ENCODE measurements at regions not wholly inside any gene's neighbourhood (a gene's known extent, or its start where the extent isn't known, plus 50 kb on each side); places are given as distances from the start of the nearest gene placed in this dataset.

DNA sequence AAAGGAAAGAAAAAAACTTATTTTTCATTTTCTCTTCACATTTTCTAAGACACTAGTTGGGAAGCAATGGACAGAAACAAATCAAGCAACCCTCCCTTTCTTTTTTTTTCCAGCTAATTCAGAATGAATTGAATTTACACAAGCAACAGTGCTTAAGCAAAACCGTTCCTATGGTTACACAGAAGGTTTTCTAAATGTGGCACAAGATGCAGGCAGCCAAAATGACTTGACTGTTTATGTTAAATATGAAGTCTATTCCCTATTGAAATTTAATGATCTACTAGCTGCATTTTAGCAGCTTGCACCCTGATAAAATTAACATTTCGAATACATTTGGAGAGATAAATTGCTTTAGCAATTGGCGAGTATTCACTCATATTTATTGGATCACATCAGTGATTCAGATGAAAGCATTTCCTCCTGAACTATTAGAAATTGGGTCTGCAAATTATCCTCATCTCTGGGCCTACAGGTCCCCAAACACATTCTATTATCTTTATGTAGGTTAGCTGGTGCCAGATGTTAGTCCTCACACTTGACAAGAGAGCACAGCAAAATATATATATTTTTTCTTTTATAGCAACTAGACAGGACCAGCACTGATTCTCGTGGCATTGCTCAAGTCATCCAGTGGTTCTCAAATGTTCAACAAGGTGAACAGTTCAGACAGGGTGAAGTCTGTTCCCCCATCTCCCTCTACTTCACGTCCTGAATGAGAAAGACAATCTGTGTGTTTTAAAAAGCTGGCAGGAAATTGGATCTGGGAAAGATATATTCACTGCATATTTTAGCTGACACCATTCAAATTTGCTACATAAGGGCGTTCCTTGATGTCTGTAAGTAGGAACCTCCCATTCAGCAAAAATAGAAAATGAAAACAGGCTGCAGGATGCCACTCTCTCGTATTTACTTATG is 463.6 kb upstream of the KCNMB2 start:
- TF ChIP-seq EZH2 (optimal IDR thresholded peaks at IDR 0.05; ENCODE audit: low read depth, low read length), result no peak
- TF ChIP-seq EZH2phosphoT487 (IDR thresholded peaks at IDR 0.05; ENCODE audit: low read length), result no peak
- no peak for TF ChIP-seq CTCF (IDR thresholded peaks at IDR 0.05; ENCODE audit: low read length)

DNA sequence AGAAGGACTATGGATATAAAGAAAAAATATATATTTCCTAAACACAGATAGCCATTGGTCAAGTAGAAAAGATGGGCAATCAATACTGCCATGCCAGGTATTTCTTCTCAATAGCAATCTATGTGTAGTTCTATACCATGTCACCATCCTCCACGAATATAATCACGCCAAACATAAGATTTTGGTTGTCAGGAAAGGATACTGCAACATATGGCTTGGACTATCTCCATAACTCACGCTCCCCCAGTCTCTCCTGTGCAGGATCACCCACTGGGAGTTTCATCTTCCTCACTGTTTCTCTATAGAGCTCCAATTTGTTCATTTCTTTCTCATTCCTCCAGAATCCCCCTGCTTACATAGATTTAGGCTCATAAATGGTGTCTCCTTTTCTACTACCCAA is 462.9 kb upstream of the KCNMB2 start:
- H3K79me2 ChIP-seq (ENCODE audit: low read length), result no peaks in the 10 kb centered on the region
- H2AFZ ChIP-seq (ENCODE audit: low read length), result peak overlapping the region; percentile 11; the same call in 1 of the 2 replicates
- DNase-seq, result no peak
- no peaks in the 10 kb centered on the region for H3F3A ChIP-seq (ENCODE audit: insufficient read depth, low read length)
- H3K9me2 ChIP-seq (replicated peaks; ENCODE audit: insufficient read depth, low read length), result no peaks in the 10 kb centered on the region
- no peak for TF ChIP-seq EZH2 (optimal IDR thresholded peaks at IDR 0.05; ENCODE audit: low read depth, low read length)
- H3K4me3 ChIP-seq (ENCODE audit: low read length), result 0 out of 2 replicates have a peak overlapping the region, but pooled peaks have one; percentile 2
- no peak overlapping the region for H3K9ac ChIP-seq (ENCODE audit: low read length)
- peak overlapping the region; percentile 42 for H3K4me2 ChIP-seq (ENCODE audit: low read depth, low read length)
- no peaks in the 10 kb centered on the region for H3K27me3 ChIP-seq (replicated peaks; ENCODE audit: insufficient read depth, low read length)
- H3K36me3 ChIP-seq (replicated peaks; ENCODE audit: insufficient read depth, low read length), result no peaks in the 10 kb centered on the region
- no peaks in the 10 kb centered on the region for H3K9me3 ChIP-seq (replicated peaks; ENCODE audit: insufficient read depth, low read length)
- H3K27ac ChIP-seq (ENCODE audit: low read length), result no peak overlapping the region
- H4K20me1 ChIP-seq (ENCODE audit: insufficient read depth, low read length), result no peaks in the 10 kb centered on the region
- H3K4me1 ChIP-seq (ENCODE audit: low read length), result peaks cover 19% of the 10 kb centered on the region

More for the DNA sequence above, 463.6 kb upstream of the KCNMB2 start:
- DNase-seq, result peak; percentile 46
- Histone ChIP-seq H3K4me2 (ENCODE audit: low read depth, low read length) (peak overlapping the region; percentile 42), H3K4me1 (ENCODE audit: low read length) (peaks cover 19% of the 10 kb centered on the region), H3K27ac (ENCODE audit: low read length) (no peak overlapping the region), H3K9me3 (replicated peaks; ENCODE audit: insufficient read depth, low read length) (no peaks in the 10 kb centered on the region), H3K4me3 (ENCODE audit: low read length) (0 out of 2 replicates have a peak overlapping the region, but pooled peaks have one; percentile 2), H4K20me1 (ENCODE audit: insufficient read depth, low read length) (no peaks in the 10 kb centered on the region), H3K9me2 (replicated peaks; ENCODE audit: insufficient read depth, low read length) (no peaks in the 10 kb centered on the region), H3K79me2 (ENCODE audit: low read length) (no peaks in the 10 kb centered on the region), H3K36me3 (replicated peaks; ENCODE audit: insufficient read depth, low read length) (no peaks in the 10 kb centered on the region), H3K9ac (ENCODE audit: low read length) (no peak overlapping the region), H3F3A (ENCODE audit: insufficient read depth, low read length) (no peaks in the 10 kb centered on the region), H3K27me3 (replicated peaks; ENCODE audit: insufficient read depth, low read length) (no peaks in the 10 kb centered on the region), H2AFZ (ENCODE audit: low read length) (peak overlapping the region; percentile 11; the same call in 1 of the 2 replicates)

DNA sequence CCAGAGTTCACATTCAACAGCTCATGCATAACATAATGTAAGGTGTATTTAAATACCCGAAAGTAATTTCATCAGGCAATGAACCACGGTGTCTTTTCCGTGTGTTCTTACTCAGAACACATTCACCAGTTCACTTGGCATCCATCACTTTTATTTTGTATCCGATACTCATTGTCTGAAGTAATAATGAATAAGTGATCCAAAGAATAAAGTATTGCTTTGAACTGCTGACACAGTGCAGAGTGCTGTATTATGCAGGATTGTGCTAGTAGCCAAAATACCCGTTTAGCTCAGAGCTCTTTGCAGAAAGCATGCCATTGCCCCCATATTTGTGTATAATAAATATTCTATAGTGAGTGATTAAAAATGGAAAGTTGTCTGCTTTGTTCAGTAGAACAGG is 460.9 kb upstream of the KCNMB2 start:
- Histone ChIP-seq H3K4me1 (ENCODE audit: low read length) (peaks cover 34% of the 10 kb centered on the region), H2AFZ (ENCODE audit: low read length) (no peak overlapping the region), H3K9me3 (replicated peaks; ENCODE audit: insufficient read depth, low read length) (no peaks in the 10 kb centered on the region), H3K9ac (ENCODE audit: low read length) (no peak overlapping the region), H3K36me3 (replicated peaks; ENCODE audit: insufficient read depth, low read length) (no peaks in the 10 kb centered on the region), H3K27me3 (replicated peaks; ENCODE audit: insufficient read depth, low read length) (no peaks in the 10 kb centered on the region), H4K20me1 (ENCODE audit: insufficient read depth, low read length) (no peaks in the 10 kb centered on the region), H3K79me2 (ENCODE audit: low read length) (no peaks in the 10 kb centered on the region), H3K9me2 (replicated peaks; ENCODE audit: insufficient read depth, low read length) (no peaks in the 10 kb centered on the region), H3K27ac (ENCODE audit: low read length) (no peak overlapping the region), H3K4me2 (ENCODE audit: low read depth, low read length) (no peak overlapping the region), H3F3A (ENCODE audit: insufficient read depth, low read length) (peaks cover 6% of the 10 kb centered on the region; the same call in 1 of the 2 replicates), H3K4me3 (ENCODE audit: low read length) (no peak overlapping the region)
- no peak for DNase-seq
- TF ChIP-seq EZH2phosphoT487 (IDR thresholded peaks at IDR 0.05; ENCODE audit: low read length) (no peak), CTCF (IDR thresholded peaks at IDR 0.05; ENCODE audit: low read length) (no peak), EZH2 (optimal IDR thresholded peaks at IDR 0.05; ENCODE audit: low read depth, low read length) (no peak)

All from MM.1S (cell line).